ENCODE measurements at regions not wholly inside any gene's neighbourhood (a gene's known extent, or its start where the extent isn't known, plus 50 kb on each side); places are given as distances from the start of the nearest gene placed in this dataset.

GRCh38 chr11:19547044-19547443 lies 165.6 kb upstream of the NAV2 start:
- in situ Hi-C loops (cut with HindIII; ENCODE audit: low pct_ligation_motif_present, low pct_unique_long_range_greater_than_20kb, low sequenced_read_pairs): no loop called here
- no peak for DNase-seq

- no peak for DNase-seq
- in situ Hi-C loops (cut with HindIII; ENCODE audit: low pct_ligation_motif_present, low pct_unique_long_range_greater_than_20kb, low sequenced_read_pairs): no loop called here
These were observed 166.3 kb upstream of the NAV2 start for GRCh38 chr11:19546325-19546724.

DNA sequence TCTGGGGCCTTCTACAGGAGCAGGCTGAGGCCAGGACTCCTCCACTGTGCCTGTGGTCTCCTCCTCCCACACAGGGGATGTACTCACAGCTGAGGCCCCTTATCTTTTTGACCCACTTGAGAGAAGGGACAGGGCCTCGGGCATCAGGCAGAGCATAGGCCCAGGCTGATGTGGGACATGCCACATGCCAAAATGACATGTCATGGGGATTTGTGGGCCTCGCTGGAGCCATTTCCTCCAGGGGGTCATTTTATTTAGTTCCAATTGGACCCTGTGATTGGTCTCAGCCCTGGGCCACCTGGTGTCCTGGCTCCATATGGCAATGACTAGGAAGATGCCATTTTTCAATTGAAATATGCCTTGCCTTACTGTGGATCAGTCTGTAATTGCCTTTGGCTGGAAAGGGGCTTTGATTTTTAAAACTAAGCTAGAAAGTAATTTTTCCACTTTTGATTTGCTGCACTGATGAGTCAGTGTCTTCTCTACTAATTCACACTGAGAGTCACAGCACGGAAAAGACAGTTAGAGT lies 171.1 kb upstream of the NAV2 start:
- in situ Hi-C loops (cut with HindIII; ENCODE audit: low pct_ligation_motif_present, low pct_unique_long_range_greater_than_20kb, low sequenced_read_pairs): no loop called here

DNA sequence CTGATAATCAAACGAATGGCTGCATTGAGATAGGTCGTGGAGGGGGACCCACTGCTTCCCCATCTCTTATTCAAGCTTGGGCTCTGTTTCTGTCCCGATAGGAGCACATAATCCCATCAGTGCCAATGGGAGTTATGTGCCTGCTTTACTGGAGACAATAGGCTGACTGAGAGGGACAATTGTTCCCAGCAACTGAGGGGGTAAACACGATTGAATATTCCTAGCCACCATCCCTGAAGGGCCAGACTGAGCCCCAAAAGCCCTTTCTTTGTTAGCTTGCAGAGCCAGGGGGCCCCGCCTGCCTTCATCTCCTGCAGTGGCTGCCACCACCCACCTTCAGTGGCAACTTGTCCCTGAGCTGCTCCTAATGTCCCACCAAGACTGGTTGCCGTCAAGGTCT lies 172.8 kb upstream of the NAV2 start:
- DNase-seq: no peak
- in situ Hi-C loops (cut with HindIII; ENCODE audit: low pct_ligation_motif_present, low pct_unique_long_range_greater_than_20kb, low sequenced_read_pairs): no loop called here

More for the DNA sequence above, 171.1 kb upstream of the NAV2 start:
- DNase-seq: no peak

DNA sequence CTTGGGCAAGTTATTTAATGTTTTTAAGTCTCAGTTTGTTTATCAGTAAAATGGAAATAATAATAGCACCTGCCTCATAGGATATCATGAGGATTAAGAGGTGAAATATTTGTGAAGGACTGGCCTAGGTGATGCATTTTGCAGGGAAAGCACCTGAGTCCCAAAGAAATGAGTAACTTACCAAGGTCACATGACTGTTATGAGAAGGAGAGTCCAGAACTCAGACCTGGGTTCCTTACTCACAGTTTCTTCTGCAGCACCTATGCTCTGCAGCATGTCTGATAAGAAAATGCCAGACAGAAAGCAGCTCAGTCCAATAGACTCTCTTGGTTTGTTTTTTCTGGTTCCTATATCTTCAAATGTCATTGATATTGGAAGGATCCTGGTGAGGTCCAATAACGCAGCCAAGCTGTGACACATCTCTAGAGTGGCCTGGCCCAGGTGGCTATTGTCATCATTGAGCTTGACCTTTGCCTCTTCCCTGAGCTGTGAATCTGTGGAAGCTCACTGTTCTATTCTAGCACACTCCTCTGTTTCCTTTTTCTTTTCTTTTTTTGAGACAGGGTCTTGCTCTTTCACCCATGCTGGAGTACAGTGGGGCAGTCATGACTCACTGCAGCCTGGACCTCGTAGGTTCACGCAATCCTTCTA lies 174.7 kb upstream of the NAV2 start:
- in situ Hi-C loops (cut with HindIII; ENCODE audit: low pct_ligation_motif_present, low pct_unique_long_range_greater_than_20kb, low sequenced_read_pairs): no loop called here
- no peak for DNase-seq

GRCh38 chr11:19536131-19536530 lies 176.5 kb upstream of the NAV2 start:
- in situ Hi-C loops (cut with HindIII; ENCODE audit: low pct_ligation_motif_present, low pct_unique_long_range_greater_than_20kb, low sequenced_read_pairs): no loop called here
- no peak for DNase-seq

- DNase-seq: no peak
- in situ Hi-C loops (cut with HindIII; ENCODE audit: low pct_ligation_motif_present, low pct_unique_long_range_greater_than_20kb, low sequenced_read_pairs): no loop called here
These were observed 182.1 kb upstream of the NAV2 start for GRCh38 chr11:19530505-19530904.

- in situ Hi-C loops (cut with HindIII; ENCODE audit: low pct_ligation_motif_present, low pct_unique_long_range_greater_than_20kb, low sequenced_read_pairs): no loop called here
- DNase-seq: no peak
These were observed 186.5 kb upstream of the NAV2 start for GRCh38 chr11:19526119-19526518.

- DNase-seq: no peak
- in situ Hi-C loops (cut with HindIII; ENCODE audit: low pct_ligation_motif_present, low pct_unique_long_range_greater_than_20kb, low sequenced_read_pairs): no loop called here
These were observed 186.9 kb upstream of the NAV2 start for GRCh38 chr11:19525714-19526113.

DNA sequence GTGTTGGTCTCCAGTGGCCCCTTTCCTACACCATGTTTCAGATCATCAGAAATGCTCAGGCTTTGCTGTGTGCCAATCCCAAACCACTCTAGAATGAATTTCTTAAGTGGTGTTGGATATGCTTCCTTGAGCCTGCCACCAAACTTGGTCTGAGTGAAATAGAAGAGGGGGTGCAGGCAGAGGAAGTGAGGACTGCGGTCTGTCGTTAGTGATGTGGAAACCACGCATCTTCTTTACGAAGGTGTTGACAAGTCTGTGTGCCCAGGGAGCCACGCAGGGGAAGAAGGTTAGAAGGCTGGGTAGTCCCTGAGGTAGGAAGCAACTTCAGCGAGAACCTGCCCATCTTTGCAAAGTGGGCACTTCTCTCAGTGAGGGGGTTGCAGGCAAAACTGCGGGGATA lies 187.4 kb upstream of the NAV2 start:
- DNase-seq: no peak
- in situ Hi-C loops (cut with HindIII; ENCODE audit: low pct_ligation_motif_present, low pct_unique_long_range_greater_than_20kb, low sequenced_read_pairs): no loop called here

DNA sequence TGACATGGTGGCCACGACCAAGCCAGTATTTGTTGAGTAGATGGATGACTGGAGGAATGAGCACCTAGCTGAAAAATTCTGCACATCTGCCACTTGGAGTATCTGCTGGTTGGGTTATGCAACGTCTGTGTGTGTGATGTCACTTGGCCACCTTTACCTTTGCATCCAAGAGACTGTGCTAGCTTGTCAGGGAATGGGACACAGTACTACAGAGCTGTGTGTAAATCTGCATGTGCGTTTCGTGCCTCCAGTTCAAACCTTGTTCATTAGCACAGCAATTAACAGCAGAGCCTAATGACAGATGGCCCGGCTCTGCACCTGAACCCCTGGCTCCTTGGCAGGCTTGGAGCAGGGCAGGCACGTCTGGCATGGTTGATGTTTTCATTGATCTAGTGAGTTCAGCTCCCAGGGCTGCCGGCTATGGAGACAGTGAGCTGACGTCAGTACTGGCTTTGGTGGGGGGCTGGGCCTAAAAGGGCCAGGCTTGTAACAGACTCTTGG lies 188.4 kb upstream of the NAV2 start:
- in situ Hi-C loops (cut with HindIII; ENCODE audit: low pct_ligation_motif_present, low pct_unique_long_range_greater_than_20kb, low sequenced_read_pairs): no loop called here

DNA sequence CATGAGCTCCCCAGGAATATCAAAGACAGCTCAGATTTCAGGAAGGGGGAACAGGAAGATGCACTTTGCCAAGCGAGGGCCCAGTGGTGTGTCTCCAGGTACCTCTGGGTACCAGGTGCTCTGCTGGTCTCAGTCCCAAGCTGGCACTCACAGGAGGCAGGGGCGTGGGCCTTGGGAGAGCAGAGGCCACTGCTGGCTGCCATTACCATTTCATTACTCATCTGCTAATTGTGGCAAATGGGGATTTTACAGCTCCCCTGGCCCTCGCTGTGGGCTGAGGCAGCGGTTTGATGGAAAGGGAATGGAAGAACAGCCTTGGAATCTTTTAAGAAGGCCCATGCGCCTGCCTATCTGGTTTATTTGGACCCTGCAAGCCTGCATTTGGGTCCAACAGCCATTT lies 192.0 kb upstream of the NAV2 start:
- DNase-seq: no peak
- in situ Hi-C loops (cut with HindIII; ENCODE audit: low pct_ligation_motif_present, low pct_unique_long_range_greater_than_20kb, low sequenced_read_pairs): no loop called here

More for the DNA sequence above, 188.4 kb upstream of the NAV2 start:
- no peak for DNase-seq

DNA sequence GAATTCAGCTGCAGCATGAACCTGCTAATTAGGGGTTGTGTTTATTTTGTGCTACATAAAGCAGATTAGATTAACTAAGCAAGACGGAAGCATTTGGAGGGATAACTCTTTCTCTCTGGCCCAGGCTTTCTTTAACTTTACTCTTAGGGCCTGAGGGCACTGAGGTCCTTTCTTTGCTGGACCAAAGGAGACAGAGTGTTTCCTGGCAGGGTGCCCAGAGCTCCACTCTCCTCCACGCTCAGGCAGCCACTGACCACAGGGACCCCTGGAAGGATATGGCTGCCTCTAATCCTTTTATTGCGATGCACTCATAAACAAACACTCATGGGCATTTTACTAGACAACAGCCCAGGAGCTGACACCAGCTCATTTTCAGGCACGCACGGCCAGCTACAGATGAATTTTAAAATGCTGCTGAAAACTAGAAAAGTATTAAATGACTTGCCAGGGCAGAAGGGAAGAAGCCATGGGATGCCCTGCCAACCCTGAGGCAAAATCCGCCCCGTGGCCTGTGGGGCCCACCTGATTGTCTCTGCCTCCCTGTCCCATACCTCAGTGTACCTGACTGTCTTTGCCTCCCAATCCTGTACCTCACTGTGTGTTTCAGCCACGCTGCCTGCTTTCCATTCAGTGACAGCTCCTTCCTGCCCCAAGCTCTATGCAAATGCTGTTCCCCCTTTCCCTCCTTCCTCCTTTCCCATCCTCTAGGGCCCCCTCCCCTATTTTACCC lies 192.6 kb upstream of the NAV2 start:
- no peak for DNase-seq

GRCh38 chr11:19519353-19519752 lies 193.3 kb upstream of the NAV2 start:
- in situ Hi-C loops (cut with HindIII; ENCODE audit: low pct_ligation_motif_present, low pct_unique_long_range_greater_than_20kb, low sequenced_read_pairs): no loop called here
- DNase-seq: no peak

More for the DNA sequence above, 192.6 kb upstream of the NAV2 start:
- in situ Hi-C loops (cut with HindIII; ENCODE audit: low pct_ligation_motif_present, low pct_unique_long_range_greater_than_20kb, low sequenced_read_pairs): no loop called here

GRCh38 chr11:19513253-19513652 lies 199.4 kb upstream of the NAV2 start:
- in situ Hi-C loops (cut with HindIII; ENCODE audit: low pct_ligation_motif_present, low pct_unique_long_range_greater_than_20kb, low sequenced_read_pairs): no loop called here

DNA sequence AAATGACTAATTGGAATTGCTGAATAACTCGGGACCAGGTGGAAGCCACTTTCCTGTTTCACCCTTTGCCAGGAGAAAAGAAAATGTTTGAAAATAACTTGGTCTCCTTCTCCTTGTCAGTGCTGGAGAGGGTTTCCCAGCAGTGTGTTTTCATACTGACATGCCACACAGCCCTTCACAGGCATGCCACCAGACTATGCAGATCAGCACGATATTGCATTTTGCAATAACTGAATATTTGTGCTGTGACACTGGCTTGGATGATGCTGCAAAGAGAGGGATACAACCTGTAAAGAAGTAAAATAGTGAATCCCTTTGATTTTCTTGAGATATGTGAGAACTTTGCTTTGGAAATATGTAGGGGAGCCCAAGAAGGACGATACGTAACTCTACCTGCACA lies 200.0 kb upstream of the NAV2 start:
- in situ Hi-C loops (cut with HindIII; ENCODE audit: low pct_ligation_motif_present, low pct_unique_long_range_greater_than_20kb, low sequenced_read_pairs): no loop called here
- DNase-seq: no peak

More at GRCh38 chr11:19513253-19513652, 199.4 kb upstream of the NAV2 start:
- DNase-seq: no peak

- no peak for DNase-seq
These were observed 201.0 kb upstream of the NAV2 start for GRCh38 chr11:19511413-19512183.

GRCh38 chr11:19511066-19511412 lies 201.6 kb upstream of the NAV2 start:
- no peak for DNase-seq
- in situ Hi-C loops (cut with HindIII; ENCODE audit: low pct_ligation_motif_present, low pct_unique_long_range_greater_than_20kb, low sequenced_read_pairs): no loop called here

More at GRCh38 chr11:19511413-19512183, 201.0 kb upstream of the NAV2 start:
- in situ Hi-C loops (cut with HindIII; ENCODE audit: low pct_ligation_motif_present, low pct_unique_long_range_greater_than_20kb, low sequenced_read_pairs): no loop called here

- in situ Hi-C loops (cut with HindIII; ENCODE audit: low pct_ligation_motif_present, low pct_unique_long_range_greater_than_20kb, low sequenced_read_pairs): no loop called here
- no peak for DNase-seq
These were observed 202.2 kb upstream of the NAV2 start for GRCh38 chr11:19510468-19510867.
